GM23248 (cell line): ENCODE measurements at regions not wholly inside any gene's neighbourhood (a gene's known extent, or its start where the extent isn't known, plus 50 kb on each side); places are given as distances from the start of the nearest gene placed in this dataset.

Experiments used
- EZH2 ChIP-seq: fragments of 200-600 bp; sonication (generic); IDR thresholded peaks from 2 replicates; pipeline ENCODE4 v1.6.1; 2018; ENCODE audit warnings: antibody characterized with exemption, mild to moderate bottlenecking; ENCODE audit not compliant: insufficient read depth, poor library complexity, severe bottlenecking
- EZH2phosphoT487 ChIP-seq: fragments of 200-600 bp; sonication (generic); IDR thresholded peaks from 2 replicates; pipeline ENCODE4 v1.6.1; 2018; ENCODE audit warnings: antibody characterized with exemption, moderate library complexity, mild to moderate bottlenecking, low read depth; ENCODE audit not compliant: insufficient read depth

- TF ChIP-seq EZH2phosphoT487 (no peak), EZH2 (no peak)
Measured at GRCh38 chr5:92952243-92952642, 628.8 kb downstream of the NR2F1-AS1 start.
